ENCODE measurements at regions not wholly inside any gene's neighbourhood (a gene's known extent, or its start where the extent isn't known, plus 50 kb on each side); places are given as distances from the start of the nearest gene placed in this dataset.

GRCh38 chr17:36661047-36661666, 59.8 kb downstream of the MRM1 start:
- no peak overlapping the region for H3K4me3 ChIP-seq (ENCODE audit: low read depth, low read length)
- peak in 4 of 6 donors; percentile 44 to 95 (median 68) for DNase-seq (ENCODE audit: low read depth in 4 of 6, low spot score in 6 of 6)

GRCh38 chr17:36661688-36662087, 60.3 kb downstream of the MRM1 start:
- no peak for DNase-seq (ENCODE audit: low read depth in 4 of 6, low spot score in 6 of 6)
- Histone ChIP-seq H3K36me3 (ENCODE audit: control insufficient read depth, insufficient read depth, low read length) (no peaks in the 10 kb centered on the region), H3K9me3 (ENCODE audit: control insufficient read depth, insufficient read depth, low read length) (no peaks in the 10 kb centered on the region), H3K27me3 (ENCODE audit: control insufficient read depth, insufficient read depth, low read length) (peaks cover 15% of the 10 kb centered on the region), H3K4me1 (ENCODE audit: control insufficient read depth, insufficient read depth, low read length) (peaks cover 35% of the 10 kb centered on the region), H3K4me3 (ENCODE audit: low read depth, low read length) (no peak overlapping the region), H3K27ac (ENCODE audit: low read depth, low read length) (no peak overlapping the region)
- WGBS (ENCODE audit: insufficient coverage) = 76% methylated on average over 9 of the region's 9 CpGs

More at GRCh38 chr17:36661047-36661666, 59.8 kb downstream of the MRM1 start:
- H3K36me3 ChIP-seq (ENCODE audit: control insufficient read depth, insufficient read depth, low read length) = no peaks in the 10 kb centered on the region
- 14% methylated on average over 15 of the region's 21 CpGs for WGBS (ENCODE audit: insufficient coverage)
- H3K9me3 ChIP-seq (ENCODE audit: control insufficient read depth, insufficient read depth, low read length) = no peaks in the 10 kb centered on the region
- H3K27me3 ChIP-seq (ENCODE audit: control insufficient read depth, insufficient read depth, low read length) = peaks cover 18% of the 10 kb centered on the region
- peaks cover 36% of the 10 kb centered on the region for H3K4me1 ChIP-seq (ENCODE audit: control insufficient read depth, insufficient read depth, low read length)
- H3K27ac ChIP-seq (ENCODE audit: low read depth, low read length) = no peak overlapping the region

GRCh38 chr17:36665417-36665816, 64.0 kb downstream of the MRM1 start:
- no peaks in the 10 kb centered on the region for H3K36me3 ChIP-seq (ENCODE audit: control insufficient read depth, insufficient read depth, low read length)
- WGBS (ENCODE audit: insufficient coverage) = 64% methylated on average over 6 of the region's 11 CpGs
- H3K4me1 ChIP-seq (ENCODE audit: control insufficient read depth, insufficient read depth, low read length) = peaks cover 16% of the 10 kb centered on the region
- DNase-seq (ENCODE audit: low read depth in 4 of 6, low spot score in 6 of 6) = no peak
- no peak overlapping the region for H3K27ac ChIP-seq (ENCODE audit: low read depth, low read length)
- no peaks in the 10 kb centered on the region for H3K9me3 ChIP-seq (ENCODE audit: control insufficient read depth, insufficient read depth, low read length)
- H3K27me3 ChIP-seq (ENCODE audit: control insufficient read depth, insufficient read depth, low read length) = no peaks in the 10 kb centered on the region
- no peak overlapping the region for H3K4me3 ChIP-seq (ENCODE audit: low read depth, low read length)

GRCh38 chr17:36667922-36668321, 66.5 kb downstream of the MRM1 start:
- Histone ChIP-seq H3K27me3 (ENCODE audit: control insufficient read depth, insufficient read depth, low read length) (no peaks in the 10 kb centered on the region), H3K4me3 (ENCODE audit: low read depth, low read length) (no peak overlapping the region), H3K27ac (ENCODE audit: low read depth, low read length) (no peak overlapping the region), H3K36me3 (ENCODE audit: control insufficient read depth, insufficient read depth, low read length) (no peaks in the 10 kb centered on the region), H3K4me1 (ENCODE audit: control insufficient read depth, insufficient read depth, low read length) (no peaks in the 10 kb centered on the region), H3K9me3 (ENCODE audit: control insufficient read depth, insufficient read depth, low read length) (no peaks in the 10 kb centered on the region)
- WGBS (ENCODE audit: insufficient coverage) = no CpG with 5 or more reads among the region's 2 CpGs
- DNase-seq (ENCODE audit: low read depth in 4 of 6, low spot score in 6 of 6) = no peak

GRCh38 chr17:36668824-36669223, 67.4 kb downstream of the MRM1 start:
- Histone ChIP-seq H3K27ac (ENCODE audit: low read depth, low read length) (no peak overlapping the region), H3K27me3 (ENCODE audit: control insufficient read depth, insufficient read depth, low read length) (no peaks in the 10 kb centered on the region), H3K9me3 (ENCODE audit: control insufficient read depth, insufficient read depth, low read length) (no peaks in the 10 kb centered on the region), H3K4me1 (ENCODE audit: control insufficient read depth, insufficient read depth, low read length) (no peaks in the 10 kb centered on the region), H3K4me3 (ENCODE audit: low read depth, low read length) (no peak overlapping the region), H3K36me3 (ENCODE audit: control insufficient read depth, insufficient read depth, low read length) (no peaks in the 10 kb centered on the region)
- DNase-seq (ENCODE audit: low read depth in 4 of 6, low spot score in 6 of 6) = no peak
- no CpG with 5 or more reads among the region's 1 CpG for WGBS (ENCODE audit: insufficient coverage)

GRCh38 chr17:36671144-36671543, 69.8 kb downstream of the MRM1 start:
- WGBS (ENCODE audit: insufficient coverage) = 92% methylated on average over 2 of the region's 3 CpGs
- H3K4me3 ChIP-seq (ENCODE audit: low read depth, low read length) = no peak overlapping the region
- H3K36me3 ChIP-seq (ENCODE audit: control insufficient read depth, insufficient read depth, low read length) = no peaks in the 10 kb centered on the region
- H3K27ac ChIP-seq (ENCODE audit: low read depth, low read length) = no peak overlapping the region
- H3K9me3 ChIP-seq (ENCODE audit: control insufficient read depth, insufficient read depth, low read length) = no peaks in the 10 kb centered on the region
- no peak for DNase-seq (ENCODE audit: low read depth in 4 of 6, low spot score in 6 of 6)
- no peaks in the 10 kb centered on the region for H3K4me1 ChIP-seq (ENCODE audit: control insufficient read depth, insufficient read depth, low read length)
- H3K27me3 ChIP-seq (ENCODE audit: control insufficient read depth, insufficient read depth, low read length) = no peaks in the 10 kb centered on the region

GRCh38 chr17:36672403-36672918, 71.1 kb downstream of the MRM1 start:
- Histone ChIP-seq H3K4me3 (ENCODE audit: low read depth, low read length) (no peak overlapping the region), H3K4me1 (ENCODE audit: control insufficient read depth, insufficient read depth, low read length) (no peaks in the 10 kb centered on the region), H3K27ac (ENCODE audit: low read depth, low read length) (no peak overlapping the region), H3K36me3 (ENCODE audit: control insufficient read depth, insufficient read depth, low read length) (no peaks in the 10 kb centered on the region), H3K9me3 (ENCODE audit: control insufficient read depth, insufficient read depth, low read length) (no peaks in the 10 kb centered on the region), H3K27me3 (ENCODE audit: control insufficient read depth, insufficient read depth, low read length) (peaks cover 2% of the 10 kb centered on the region)
- DNase-seq (ENCODE audit: low read depth in 4 of 6, low spot score in 6 of 6) = peak in 1 of 6 donors; percentile 61
- WGBS (ENCODE audit: insufficient coverage) = 63% methylated on average over 2 of the region's 7 CpGs

- no peak overlapping the region for H3K27ac ChIP-seq (ENCODE audit: low read depth, low read length)
- WGBS (ENCODE audit: insufficient coverage) = 92% methylated on average over 5 of the region's 5 CpGs
- no peaks in the 10 kb centered on the region for H3K4me1 ChIP-seq (ENCODE audit: control insufficient read depth, insufficient read depth, low read length)
- H3K9me3 ChIP-seq (ENCODE audit: control insufficient read depth, insufficient read depth, low read length) = no peaks in the 10 kb centered on the region
- DNase-seq (ENCODE audit: low read depth in 4 of 6, low spot score in 6 of 6) = no peak
- H3K27me3 ChIP-seq (ENCODE audit: control insufficient read depth, insufficient read depth, low read length) = peaks cover 2% of the 10 kb centered on the region
- no peak overlapping the region for H3K4me3 ChIP-seq (ENCODE audit: low read depth, low read length)
- no peaks in the 10 kb centered on the region for H3K36me3 ChIP-seq (ENCODE audit: control insufficient read depth, insufficient read depth, low read length)
These were observed 71.7 kb downstream of the MRM1 start for GRCh38 chr17:36673068-36673467.

- Histone ChIP-seq H3K4me1 (ENCODE audit: control insufficient read depth, insufficient read depth, low read length) (no peaks in the 10 kb centered on the region), H3K27me3 (ENCODE audit: control insufficient read depth, insufficient read depth, low read length) (peaks cover 2% of the 10 kb centered on the region), H3K27ac (ENCODE audit: low read depth, low read length) (no peak overlapping the region), H3K36me3 (ENCODE audit: control insufficient read depth, insufficient read depth, low read length) (no peaks in the 10 kb centered on the region), H3K4me3 (ENCODE audit: low read depth, low read length) (no peak overlapping the region), H3K9me3 (ENCODE audit: control insufficient read depth, insufficient read depth, low read length) (no peaks in the 10 kb centered on the region)
- WGBS (ENCODE audit: insufficient coverage) = 93% methylated on average over 5 of the region's 7 CpGs
- no peak for DNase-seq (ENCODE audit: low read depth in 4 of 6, low spot score in 6 of 6)
These were observed 72.4 kb downstream of the MRM1 start for GRCh38 chr17:36673637-36674277.

GRCh38 chr17:36674278-36674650, 72.9 kb downstream of the MRM1 start:
- WGBS (ENCODE audit: insufficient coverage) = 68% methylated on average over 2 of the region's 4 CpGs
- peaks cover 2% of the 10 kb centered on the region for H3K27me3 ChIP-seq (ENCODE audit: control insufficient read depth, insufficient read depth, low read length)

More at GRCh38 chr17:36674278-36674650, 72.9 kb downstream of the MRM1 start:
- Histone ChIP-seq H3K36me3 (ENCODE audit: control insufficient read depth, insufficient read depth, low read length) (no peaks in the 10 kb centered on the region), H3K9me3 (ENCODE audit: control insufficient read depth, insufficient read depth, low read length) (no peaks in the 10 kb centered on the region), H3K4me1 (ENCODE audit: control insufficient read depth, insufficient read depth, low read length) (no peaks in the 10 kb centered on the region), H3K4me3 (ENCODE audit: low read depth, low read length) (no peak overlapping the region), H3K27ac (ENCODE audit: low read depth, low read length) (no peak overlapping the region)
- no peak for DNase-seq (ENCODE audit: low read depth in 4 of 6, low spot score in 6 of 6)

Measured in spinal cord (tissue), 9 donors.